ENCODE measurements at regions not wholly inside any gene's neighbourhood (a gene's known extent, or its start where the extent isn't known, plus 50 kb on each side); places are given as distances from the start of the nearest gene placed in this dataset.

DNA sequence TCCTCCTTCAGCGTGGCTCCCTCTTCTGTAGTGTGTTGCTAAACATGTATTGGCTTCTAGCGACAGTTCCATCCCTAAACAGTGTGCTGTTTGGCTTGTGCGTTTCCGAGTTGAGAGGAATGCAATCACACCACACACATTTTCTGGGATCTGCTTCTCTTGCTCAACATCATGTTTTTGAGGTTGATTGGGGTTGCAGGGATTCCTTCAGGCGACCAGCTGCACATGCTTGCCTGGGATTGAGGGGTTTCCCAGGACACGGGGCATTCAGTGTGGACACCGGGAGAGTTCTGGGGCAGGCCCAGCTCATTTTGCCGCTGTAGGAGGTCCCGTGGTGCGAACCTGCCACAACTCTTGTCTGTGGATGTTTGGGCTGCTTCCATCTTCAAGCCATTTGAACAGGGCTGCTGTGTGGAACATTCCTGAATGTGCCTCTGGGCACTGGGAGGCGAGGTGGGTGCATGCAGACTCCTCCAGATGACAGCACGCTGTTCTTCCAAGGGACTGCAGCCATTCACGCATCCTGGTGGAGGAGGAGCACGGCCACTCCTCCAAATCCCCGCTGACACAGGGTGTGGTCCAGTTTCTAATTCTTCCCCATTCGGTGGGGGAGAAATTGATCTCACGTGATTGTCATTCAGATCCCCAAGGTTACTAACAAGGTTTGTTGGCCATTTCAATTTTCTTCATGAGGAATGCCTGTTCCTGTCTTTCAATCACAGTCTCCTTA lies 82.8 kb downstream of the PLXNA1 start:
- Histone ChIP-seq H3K9ac (ENCODE audit: low read depth in 1 of 2, low read length in 2 of 2) (no peak overlapping the region), H3K4me3 (ENCODE audit: low read depth in 1 of 3, low read length in 3 of 3) (no peak overlapping the region), H3K36me3 (ENCODE audit: control insufficient read depth in 4 of 4, insufficient read depth in 3 of 4, low read depth in 1 of 4, low read length in 3 of 4) (no peaks in the 10 kb centered on the region), H3K9me3 (ENCODE audit: control insufficient read depth in 4 of 4, low read length in 3 of 4) (no peaks in the 10 kb centered on the region), H3K27me3 (ENCODE audit: control insufficient read depth in 4 of 4, insufficient read depth in 4 of 4, low read length in 3 of 4) (peaks cover 0 to 3% (median 1%) of the 10 kb centered on the region in 4 donors), H3K4me1 (ENCODE audit: control insufficient read depth in 4 of 4, insufficient read depth in 4 of 4, low read length in 3 of 4) (no peaks in the 10 kb centered on the region), H3K27ac (ENCODE audit: low read depth in 1 of 2, low read length in 2 of 2) (no peak overlapping the region)
- TF ChIP-seq SP1 (IDR thresholded peaks at IDR 0.05) = no peak
- no peak for DNase-seq (ENCODE audit: low spot score)
- WGBS = 76% methylated on average over 17 of the region's 17 CpGs

DNA sequence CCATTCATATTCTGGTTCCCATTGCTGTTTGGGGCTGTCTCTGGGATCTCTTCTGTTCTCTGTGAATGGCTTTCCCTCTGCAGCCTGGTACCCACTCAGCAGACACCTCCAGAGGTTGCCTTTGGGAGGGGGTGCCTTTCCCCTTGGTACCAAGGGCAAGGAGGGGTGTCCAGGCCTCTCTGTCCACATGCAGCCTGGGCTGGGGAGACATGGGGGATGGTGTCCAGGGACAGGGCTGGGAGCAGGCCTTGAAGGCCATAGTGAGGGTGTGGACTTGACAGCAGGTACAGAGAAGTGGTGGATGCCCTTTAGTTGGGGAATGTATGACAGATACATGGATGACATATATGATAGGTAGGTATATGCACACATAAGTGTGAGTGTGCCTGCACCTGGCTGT lies 83.7 kb downstream of the PLXNA1 start:
- H3K27ac ChIP-seq (ENCODE audit: low read depth in 1 of 2, low read length in 2 of 2) = no peak overlapping the region
- DNase-seq (ENCODE audit: low spot score) = no peak
- H3K9me3 ChIP-seq (ENCODE audit: control insufficient read depth in 4 of 4, low read length in 3 of 4) = no peaks in the 10 kb centered on the region
- no peak overlapping the region for H3K4me3 ChIP-seq (ENCODE audit: low read depth in 1 of 3, low read length in 3 of 3)
- H3K9ac ChIP-seq (ENCODE audit: low read depth in 1 of 2, low read length in 2 of 2) = no peak overlapping the region
- no peaks in the 10 kb centered on the region for H3K36me3 ChIP-seq (ENCODE audit: control insufficient read depth in 4 of 4, insufficient read depth in 3 of 4, low read depth in 1 of 4, low read length in 3 of 4)
- H3K4me1 ChIP-seq (ENCODE audit: control insufficient read depth in 4 of 4, insufficient read depth in 4 of 4, low read length in 3 of 4) = no peaks in the 10 kb centered on the region
- no peak for TF ChIP-seq TAF1 (conservative IDR thresholded peaks at IDR 0.05)
- TF ChIP-seq, protein P1, sequence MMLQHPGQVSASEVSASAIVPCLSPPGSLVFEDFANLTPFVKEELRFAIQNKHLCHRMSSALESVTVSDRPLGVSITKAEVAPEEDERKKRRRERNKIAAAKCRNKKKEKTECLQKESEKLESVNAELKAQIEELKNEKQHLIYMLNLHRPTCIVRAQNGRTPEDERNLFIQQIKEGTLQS (IDR thresholded peaks at IDR 0.05) = no peak
- TF ChIP-seq FOXA1 (IDR thresholded peaks at IDR 0.05) = no peak
- no peak for TF ChIP-seq GABPA (IDR thresholded peaks at IDR 0.05 in 1 of 2, conservative IDR thresholded peaks at IDR 0.05 in 1 of 2)
- TF ChIP-seq JUND (IDR thresholded peaks at IDR 0.05) = no peak
- TF ChIP-seq YY1 (IDR thresholded peaks at IDR 0.05) = no peak
- no peak for TF ChIP-seq RXRA (IDR thresholded peaks at IDR 0.05)
- TF ChIP-seq, protein P2, sequence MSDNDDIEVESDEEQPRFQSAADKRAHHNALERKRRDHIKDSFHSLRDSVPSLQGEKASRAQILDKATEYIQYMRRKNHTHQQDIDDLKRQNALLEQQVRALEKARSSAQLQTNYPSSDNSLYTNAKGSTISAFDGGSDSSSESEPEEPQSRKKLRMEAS (IDR thresholded peaks at IDR 0.05) = no peak
- TF ChIP-seq SP1 (IDR thresholded peaks at IDR 0.05) = no peak
- no peak for TF ChIP-seq FOXA2 (IDR thresholded peaks at IDR 0.05)
- TF ChIP-seq, protein P3, sequence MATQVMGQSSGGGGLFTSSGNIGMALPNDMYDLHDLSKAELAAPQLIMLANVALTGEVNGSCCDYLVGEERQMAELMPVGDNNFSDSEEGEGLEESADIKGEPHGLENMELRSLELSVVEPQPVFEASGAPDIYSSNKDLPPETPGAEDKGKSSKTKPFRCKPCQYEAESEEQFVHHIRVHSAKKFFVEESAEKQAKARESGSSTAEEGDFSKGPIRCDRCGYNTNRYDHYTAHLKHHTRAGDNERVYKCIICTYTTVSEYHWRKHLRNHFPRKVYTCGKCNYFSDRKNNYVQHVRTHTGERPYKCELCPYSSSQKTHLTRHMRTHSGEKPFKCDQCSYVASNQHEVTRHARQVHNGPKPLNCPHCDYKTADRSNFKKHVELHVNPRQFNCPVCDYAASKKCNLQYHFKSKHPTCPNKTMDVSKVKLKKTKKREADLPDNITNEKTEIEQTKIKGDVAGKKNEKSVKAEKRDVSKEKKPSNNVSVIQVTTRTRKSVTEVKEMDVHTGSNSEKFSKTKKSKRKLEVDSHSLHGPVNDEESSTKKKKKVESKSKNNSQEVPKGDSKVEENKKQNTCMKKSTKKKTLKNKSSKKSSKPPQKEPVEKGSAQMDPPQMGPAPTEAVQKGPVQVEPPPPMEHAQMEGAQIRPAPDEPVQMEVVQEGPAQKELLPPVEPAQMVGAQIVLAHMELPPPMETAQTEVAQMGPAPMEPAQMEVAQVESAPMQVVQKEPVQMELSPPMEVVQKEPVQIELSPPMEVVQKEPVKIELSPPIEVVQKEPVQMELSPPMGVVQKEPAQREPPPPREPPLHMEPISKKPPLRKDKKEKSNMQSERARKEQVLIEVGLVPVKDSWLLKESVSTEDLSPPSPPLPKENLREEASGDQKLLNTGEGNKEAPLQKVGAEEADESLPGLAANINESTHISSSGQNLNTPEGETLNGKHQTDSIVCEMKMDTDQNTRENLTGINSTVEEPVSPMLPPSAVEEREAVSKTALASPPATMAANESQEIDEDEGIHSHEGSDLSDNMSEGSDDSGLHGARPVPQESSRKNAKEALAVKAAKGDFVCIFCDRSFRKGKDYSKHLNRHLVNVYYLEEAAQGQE (IDR thresholded peaks at IDR 0.05) = no peak
- TF ChIP-seq EGR1 (IDR thresholded peaks at IDR 0.05; ENCODE audit: low read depth in 2 of 2) = no peak
- TF ChIP-seq, protein P4, sequence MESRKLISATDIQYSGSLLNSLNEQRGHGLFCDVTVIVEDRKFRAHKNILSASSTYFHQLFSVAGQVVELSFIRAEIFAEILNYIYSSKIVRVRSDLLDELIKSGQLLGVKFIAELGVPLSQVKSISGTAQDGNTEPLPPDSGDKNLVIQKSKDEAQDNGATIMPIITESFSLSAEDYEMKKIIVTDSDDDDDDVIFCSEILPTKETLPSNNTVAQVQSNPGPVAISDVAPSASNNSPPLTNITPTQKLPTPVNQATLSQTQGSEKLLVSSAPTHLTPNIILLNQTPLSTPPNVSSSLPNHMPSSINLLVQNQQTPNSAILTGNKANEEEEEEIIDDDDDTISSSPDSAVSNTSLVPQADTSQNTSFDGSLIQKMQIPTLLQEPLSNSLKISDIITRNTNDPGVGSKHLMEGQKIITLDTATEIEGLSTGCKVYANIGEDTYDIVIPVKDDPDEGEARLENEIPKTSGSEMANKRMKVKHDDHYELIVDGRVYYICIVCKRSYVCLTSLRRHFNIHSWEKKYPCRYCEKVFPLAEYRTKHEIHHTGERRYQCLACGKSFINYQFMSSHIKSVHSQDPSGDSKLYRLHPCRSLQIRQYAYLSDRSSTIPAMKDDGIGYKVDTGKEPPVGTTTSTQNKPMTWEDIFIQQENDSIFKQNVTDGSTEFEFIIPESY (IDR thresholded peaks at IDR 0.05) = no peak
- TF ChIP-seq RAD21 (IDR thresholded peaks at IDR 0.05) = no peak
- TF ChIP-seq HNF4A (conservative IDR thresholded peaks at IDR 0.05) = no peak
- TF ChIP-seq, protein P5, sequence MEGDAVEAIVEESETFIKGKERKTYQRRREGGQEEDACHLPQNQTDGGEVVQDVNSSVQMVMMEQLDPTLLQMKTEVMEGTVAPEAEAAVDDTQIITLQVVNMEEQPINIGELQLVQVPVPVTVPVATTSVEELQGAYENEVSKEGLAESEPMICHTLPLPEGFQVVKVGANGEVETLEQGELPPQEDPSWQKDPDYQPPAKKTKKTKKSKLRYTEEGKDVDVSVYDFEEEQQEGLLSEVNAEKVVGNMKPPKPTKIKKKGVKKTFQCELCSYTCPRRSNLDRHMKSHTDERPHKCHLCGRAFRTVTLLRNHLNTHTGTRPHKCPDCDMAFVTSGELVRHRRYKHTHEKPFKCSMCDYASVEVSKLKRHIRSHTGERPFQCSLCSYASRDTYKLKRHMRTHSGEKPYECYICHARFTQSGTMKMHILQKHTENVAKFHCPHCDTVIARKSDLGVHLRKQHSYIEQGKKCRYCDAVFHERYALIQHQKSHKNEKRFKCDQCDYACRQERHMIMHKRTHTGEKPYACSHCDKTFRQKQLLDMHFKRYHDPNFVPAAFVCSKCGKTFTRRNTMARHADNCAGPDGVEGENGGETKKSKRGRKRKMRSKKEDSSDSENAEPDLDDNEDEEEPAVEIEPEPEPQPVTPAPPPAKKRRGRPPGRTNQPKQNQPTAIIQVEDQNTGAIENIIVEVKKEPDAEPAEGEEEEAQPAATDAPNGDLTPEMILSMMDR (IDR thresholded peaks at IDR 0.05; ENCODE audit: low read depth, low read length, missing input control) = no peak
- TF ChIP-seq NR2F2 (IDR thresholded peaks at IDR 0.05) = no peak
- no peak for TF ChIP-seq HNF4G (IDR thresholded peaks at IDR 0.05)
- H3K27me3 ChIP-seq (ENCODE audit: control insufficient read depth in 4 of 4, insufficient read depth in 4 of 4, low read length in 3 of 4) = peaks cover 0 to 2% (median 0%) of the 10 kb centered on the region in 4 donors
